ENCODE measurements at regions not wholly inside any gene's neighbourhood (a gene's known extent, or its start where the extent isn't known, plus 50 kb on each side); places are given as distances from the start of the nearest gene placed in this dataset.
"Not testable (repeated sequence)": the region's sequence is repeated elsewhere in the genome, so short reads cannot be mapped to it uniquely, and the experiment has no call there.

GRCh38 chr12:91454179-91454578 lies 271.6 kb upstream of the DCN start:
- H3K27me3 Mint-ChIP-seq (ENCODE audit: low read depth, unreplicated experiment) = no peaks in the 10 kb centered on the region
- no peak overlapping the region for H3K4me2 ChIP-seq (ENCODE audit: low read length)
- H2AFZ ChIP-seq (ENCODE audit: low read depth, low read length) = no peak overlapping the region
- H3K27ac ChIP-seq (ENCODE audit: low read depth, low read length) = no peak overlapping the region
- H4K20me1 ChIP-seq (ENCODE audit: insufficient read depth, low read length) = no peaks in the 10 kb centered on the region
- H3K36me3 Mint-ChIP-seq (ENCODE audit: low read depth, unreplicated experiment) = no peaks in the 10 kb centered on the region
- no peak overlapping the region for H3K9ac ChIP-seq (ENCODE audit: low read length)
- H3K9me3 ChIP-seq (ENCODE audit: insufficient read depth, low read depth, low read length) = no peaks in the 10 kb centered on the region
- no peaks in the 10 kb centered on the region for H3K4me1 ChIP-seq (ENCODE audit: insufficient read depth, low read length)
- no peaks in the 10 kb centered on the region for H3K27me3 ChIP-seq (ENCODE audit: insufficient read depth, low read length)
- H3K4me1 Mint-ChIP-seq (ENCODE audit: low read depth, unreplicated experiment) = no peaks in the 10 kb centered on the region
- no peak overlapping the region for H3K4me3 Mint-ChIP-seq (ENCODE audit: unreplicated experiment)
- no peak for FAIRE-seq
- H3K9me3 Mint-ChIP-seq (ENCODE audit: unreplicated experiment) = peaks cover 4% of the 10 kb centered on the region
- H3K79me2 ChIP-seq (ENCODE audit: insufficient read depth, low read length) = no peaks in the 10 kb centered on the region
- no peak overlapping the region for H3K4me3 ChIP-seq (ENCODE audit: insufficient read depth, low read depth, low read length)
- no peak for DNase-seq (ENCODE audit: low read depth)
- H3K27ac Mint-ChIP-seq (ENCODE audit: unreplicated experiment) = no peak overlapping the region
- H3K36me3 ChIP-seq (ENCODE audit: insufficient read depth, low read length) = no peaks in the 10 kb centered on the region
- no peak for TF ChIP-seq EZH2 (IDR thresholded peaks at IDR 0.05; ENCODE audit: insufficient read depth, low read length)
- TF ChIP-seq, protein P1, sequence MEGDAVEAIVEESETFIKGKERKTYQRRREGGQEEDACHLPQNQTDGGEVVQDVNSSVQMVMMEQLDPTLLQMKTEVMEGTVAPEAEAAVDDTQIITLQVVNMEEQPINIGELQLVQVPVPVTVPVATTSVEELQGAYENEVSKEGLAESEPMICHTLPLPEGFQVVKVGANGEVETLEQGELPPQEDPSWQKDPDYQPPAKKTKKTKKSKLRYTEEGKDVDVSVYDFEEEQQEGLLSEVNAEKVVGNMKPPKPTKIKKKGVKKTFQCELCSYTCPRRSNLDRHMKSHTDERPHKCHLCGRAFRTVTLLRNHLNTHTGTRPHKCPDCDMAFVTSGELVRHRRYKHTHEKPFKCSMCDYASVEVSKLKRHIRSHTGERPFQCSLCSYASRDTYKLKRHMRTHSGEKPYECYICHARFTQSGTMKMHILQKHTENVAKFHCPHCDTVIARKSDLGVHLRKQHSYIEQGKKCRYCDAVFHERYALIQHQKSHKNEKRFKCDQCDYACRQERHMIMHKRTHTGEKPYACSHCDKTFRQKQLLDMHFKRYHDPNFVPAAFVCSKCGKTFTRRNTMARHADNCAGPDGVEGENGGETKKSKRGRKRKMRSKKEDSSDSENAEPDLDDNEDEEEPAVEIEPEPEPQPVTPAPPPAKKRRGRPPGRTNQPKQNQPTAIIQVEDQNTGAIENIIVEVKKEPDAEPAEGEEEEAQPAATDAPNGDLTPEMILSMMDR (IDR thresholded peaks at IDR 0.05; ENCODE audit: insufficient read depth, low read depth, low read length) = no peak

DNA sequence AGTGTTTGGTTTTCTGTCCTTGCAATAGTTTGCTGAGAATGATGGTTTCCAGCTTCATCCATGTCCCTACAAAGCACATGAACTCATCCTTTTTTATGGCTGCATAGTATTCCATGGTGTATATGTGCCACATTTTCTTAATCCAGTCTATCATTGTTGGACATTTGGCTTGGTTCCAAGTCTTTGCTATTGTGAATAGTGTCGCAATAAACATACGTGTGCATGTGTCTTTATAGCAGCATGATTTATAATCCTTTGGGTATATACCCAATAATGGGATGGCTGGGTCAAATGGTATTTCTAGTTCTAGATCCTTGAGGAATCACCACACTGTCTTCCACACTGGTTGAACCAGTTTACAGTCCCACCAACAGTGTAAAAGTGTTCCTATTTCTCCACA lies 269.8 kb upstream of the DCN start:
- H3K36me3 ChIP-seq (ENCODE audit: insufficient read depth, low read length); H3K27ac Mint-ChIP-seq (ENCODE audit: unreplicated experiment); H2AFZ ChIP-seq (ENCODE audit: low read depth, low read length); H3K4me3 Mint-ChIP-seq (ENCODE audit: unreplicated experiment); H3K36me3 Mint-ChIP-seq (ENCODE audit: low read depth, unreplicated experiment); H3K9ac ChIP-seq (ENCODE audit: low read length); H3K27me3 Mint-ChIP-seq (ENCODE audit: low read depth, unreplicated experiment); H3K9me3 Mint-ChIP-seq (ENCODE audit: unreplicated experiment); H3K9me3 ChIP-seq (ENCODE audit: insufficient read depth, low read depth, low read length); FAIRE-seq; H3K4me1 ChIP-seq (ENCODE audit: insufficient read depth, low read length); H3K27ac ChIP-seq (ENCODE audit: low read depth, low read length); H3K27me3 ChIP-seq (ENCODE audit: insufficient read depth, low read length); H3K79me2 ChIP-seq (ENCODE audit: insufficient read depth, low read length); H3K4me1 Mint-ChIP-seq (ENCODE audit: low read depth, unreplicated experiment); H3K4me2 ChIP-seq (ENCODE audit: low read length); H3K4me3 ChIP-seq (ENCODE audit: insufficient read depth, low read depth, low read length); DNase-seq (ENCODE audit: low read depth); H4K20me1 ChIP-seq (ENCODE audit: insufficient read depth, low read length): not testable (repeated sequence)

- no peak for FAIRE-seq
- Histone ChIP-seq H3K4me3 (ENCODE audit: insufficient read depth, low read depth, low read length) (no peak overlapping the region), H2AFZ (ENCODE audit: low read depth, low read length) (no peak overlapping the region), H3K36me3 (ENCODE audit: insufficient read depth, low read length) (no peaks in the 10 kb centered on the region), H4K20me1 (ENCODE audit: insufficient read depth, low read length) (no peaks in the 10 kb centered on the region), H3K4me1 (ENCODE audit: insufficient read depth, low read length) (no peaks in the 10 kb centered on the region), H3K9ac (ENCODE audit: low read length) (no peak overlapping the region), H3K79me2 (ENCODE audit: insufficient read depth, low read length) (no peaks in the 10 kb centered on the region), H3K27me3 (ENCODE audit: insufficient read depth, low read length) (no peaks in the 10 kb centered on the region), H3K9me3 (ENCODE audit: insufficient read depth, low read depth, low read length) (no peaks in the 10 kb centered on the region), H3K4me2 (ENCODE audit: low read length) (no peak overlapping the region), H3K27ac (ENCODE audit: low read depth, low read length) (no peak overlapping the region)
- H3K27me3 Mint-ChIP-seq (ENCODE audit: low read depth, unreplicated experiment) = no peaks in the 10 kb centered on the region
- no peaks in the 10 kb centered on the region for H3K9me3 Mint-ChIP-seq (ENCODE audit: unreplicated experiment)
- no peak for DNase-seq (ENCODE audit: low read depth)
- no peak for TF ChIP-seq EZH2 (IDR thresholded peaks at IDR 0.05; ENCODE audit: insufficient read depth, low read length)
- TF ChIP-seq, protein P1 (IDR thresholded peaks at IDR 0.05; ENCODE audit: insufficient read depth, low read depth, low read length) = no peak
- peaks cover 3% of the 10 kb centered on the region for H3K4me1 Mint-ChIP-seq (ENCODE audit: low read depth, unreplicated experiment)
- no peaks in the 10 kb centered on the region for H3K36me3 Mint-ChIP-seq (ENCODE audit: low read depth, unreplicated experiment)
- H3K27ac Mint-ChIP-seq (ENCODE audit: unreplicated experiment) = no peak overlapping the region
- no peak overlapping the region for H3K4me3 Mint-ChIP-seq (ENCODE audit: unreplicated experiment)
Observed at GRCh38 chr12:91441993-91442952, 259.7 kb upstream of the DCN start.
